NCI-H146 (cell line): ENCODE measurements at regions not wholly inside any gene's neighbourhood (a gene's known extent, or its start where the extent isn't known, plus 50 kb on each side); places are given as distances from the start of the nearest gene placed in this dataset.

Source experiments
- DNase-seq: peaks from one replicate; lab custom pipeline; 2025; lab: John Stamatoyannopoulos, UW

DNA sequence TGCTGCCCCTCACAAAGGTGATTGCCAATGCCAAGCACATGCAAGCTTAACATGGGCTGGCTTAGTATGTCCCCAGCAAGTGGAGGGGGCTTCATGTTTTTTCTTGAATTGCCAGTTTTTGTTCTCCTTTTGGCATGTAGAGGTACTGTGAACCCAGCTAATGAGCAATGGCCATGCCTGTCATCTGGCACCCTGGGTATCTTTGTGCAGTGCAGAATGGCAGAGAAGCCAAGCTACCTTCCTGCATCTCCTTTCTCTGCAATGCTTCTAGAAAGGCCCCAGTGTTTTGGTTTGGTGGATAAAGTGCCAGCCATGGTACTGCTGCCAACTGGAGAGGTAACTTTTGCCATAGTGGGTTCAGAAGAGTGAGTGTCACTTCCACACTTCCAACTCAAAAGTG is 576.9 kb downstream of the CMPK2 start:
- no peak for DNase-seq

DNA sequence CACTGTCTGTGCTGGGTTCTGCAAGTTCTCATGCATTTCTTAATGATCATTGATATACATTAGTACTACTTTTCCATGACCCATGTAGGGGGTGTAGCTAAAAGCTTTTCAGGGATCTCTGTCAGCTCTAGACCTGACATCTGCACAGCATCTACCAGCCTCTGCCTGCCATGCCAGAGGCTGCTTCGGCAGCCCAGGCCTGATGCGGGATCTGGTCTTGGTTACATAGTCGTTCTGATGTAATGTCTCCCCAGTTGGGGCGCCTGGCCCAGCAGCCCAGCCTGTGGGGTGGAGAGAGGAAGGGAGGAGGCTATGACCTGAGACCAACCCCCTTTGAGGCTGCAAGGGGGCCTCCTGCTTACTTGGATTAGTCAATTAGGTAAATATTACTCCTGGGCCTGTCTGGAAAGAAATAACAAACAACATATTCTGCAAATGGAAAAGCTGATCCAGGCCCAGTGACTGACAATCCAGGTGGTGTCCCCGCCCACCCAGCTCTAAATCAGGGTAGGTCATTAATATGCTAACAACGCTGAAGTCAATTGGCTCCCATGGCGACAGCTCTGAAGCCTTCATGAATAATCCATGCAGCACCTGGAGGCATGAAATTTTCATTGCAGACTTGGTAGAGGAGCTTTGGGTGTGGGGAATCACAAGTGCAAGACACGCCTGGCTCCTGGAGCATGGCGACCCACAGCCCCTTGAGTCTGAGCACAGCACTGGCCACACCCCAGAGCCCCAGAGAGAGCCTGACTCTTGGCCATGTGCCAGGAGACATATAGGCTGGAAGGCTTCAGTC is 575.3 kb downstream of the CMPK2 start:
- DNase-seq: peak; percentile 75

DNA sequence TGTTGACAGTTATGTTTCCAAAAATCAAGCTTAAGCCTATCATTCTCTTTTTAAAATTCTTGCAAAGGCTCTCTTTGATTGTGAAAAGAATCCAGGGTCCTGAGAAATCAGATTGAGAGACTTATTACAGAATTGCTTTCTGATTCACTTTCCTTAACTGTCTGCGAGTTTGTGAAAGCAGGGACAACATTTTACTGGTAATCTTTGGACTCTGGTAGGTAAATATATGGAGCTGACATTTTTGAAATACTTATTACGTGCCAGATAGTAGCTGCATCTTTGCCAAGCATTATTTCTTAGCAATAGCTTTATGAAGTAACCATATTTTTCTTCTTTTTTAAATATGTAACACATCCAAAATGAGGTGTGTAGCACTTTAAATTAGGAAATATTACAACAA is 570.9 kb downstream of the CMPK2 start:
- DNase-seq: no peak

DNA sequence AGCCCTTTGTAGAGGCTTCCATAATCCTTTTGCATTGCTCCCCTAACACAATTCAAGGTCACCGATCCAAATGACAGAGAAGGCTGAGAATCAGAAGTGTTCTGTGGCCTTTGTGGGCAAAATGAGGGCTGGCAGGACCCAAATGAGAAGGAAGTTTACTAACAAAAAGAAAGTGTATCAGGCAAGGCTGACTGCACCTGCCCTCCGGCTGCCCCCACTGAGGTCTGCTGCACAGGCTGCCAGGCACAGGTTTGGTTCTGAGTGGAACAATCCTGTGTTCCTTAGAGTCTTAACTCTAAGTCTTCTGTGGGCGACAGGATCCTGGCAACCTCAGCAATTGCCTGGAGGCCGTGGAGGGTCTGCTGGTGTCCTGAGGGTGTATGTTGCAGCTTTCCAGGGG is 568.5 kb downstream of the CMPK2 start:
- DNase-seq: no peak

DNA sequence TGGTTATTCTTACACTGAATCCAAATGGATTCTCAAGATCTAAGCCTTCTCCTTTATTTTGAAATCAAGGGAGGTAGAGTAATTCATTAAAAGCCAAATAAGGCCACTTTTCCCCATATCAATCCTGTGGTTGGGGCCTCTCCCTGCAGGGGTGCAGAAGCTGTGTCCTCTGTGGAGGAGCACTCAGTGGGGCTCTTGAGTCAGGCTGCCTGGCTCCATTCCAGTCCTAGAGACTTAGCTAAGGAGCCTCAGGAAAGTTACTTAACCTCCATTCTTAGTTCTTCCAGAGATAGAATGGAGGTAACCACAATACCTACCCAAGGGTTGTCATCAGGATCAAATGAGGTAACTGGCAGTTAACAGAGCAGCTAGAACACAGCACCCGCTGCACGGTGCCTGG is 564.3 kb downstream of the CMPK2 start:
- no peak for DNase-seq

DNA sequence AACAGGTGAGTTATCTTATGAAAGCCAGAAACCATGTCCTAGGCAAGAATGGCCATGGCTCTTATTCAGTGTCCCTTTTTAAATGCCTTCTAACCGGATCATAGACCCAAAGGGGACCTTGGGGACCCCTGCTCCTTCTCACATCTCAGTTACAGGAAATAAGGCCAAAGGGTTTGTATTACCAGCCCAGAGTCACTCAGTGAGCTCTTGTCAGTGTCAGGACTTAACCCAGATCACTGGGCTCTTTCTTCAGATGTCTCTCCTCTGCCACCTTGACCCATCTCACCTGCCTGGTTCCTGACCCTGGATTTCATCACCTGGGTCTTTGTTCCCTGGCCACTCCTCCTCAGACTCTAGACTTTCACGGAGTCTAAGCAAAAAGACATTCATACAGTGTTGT is 556.7 kb downstream of the CMPK2 start:
- no peak for DNase-seq

DNA sequence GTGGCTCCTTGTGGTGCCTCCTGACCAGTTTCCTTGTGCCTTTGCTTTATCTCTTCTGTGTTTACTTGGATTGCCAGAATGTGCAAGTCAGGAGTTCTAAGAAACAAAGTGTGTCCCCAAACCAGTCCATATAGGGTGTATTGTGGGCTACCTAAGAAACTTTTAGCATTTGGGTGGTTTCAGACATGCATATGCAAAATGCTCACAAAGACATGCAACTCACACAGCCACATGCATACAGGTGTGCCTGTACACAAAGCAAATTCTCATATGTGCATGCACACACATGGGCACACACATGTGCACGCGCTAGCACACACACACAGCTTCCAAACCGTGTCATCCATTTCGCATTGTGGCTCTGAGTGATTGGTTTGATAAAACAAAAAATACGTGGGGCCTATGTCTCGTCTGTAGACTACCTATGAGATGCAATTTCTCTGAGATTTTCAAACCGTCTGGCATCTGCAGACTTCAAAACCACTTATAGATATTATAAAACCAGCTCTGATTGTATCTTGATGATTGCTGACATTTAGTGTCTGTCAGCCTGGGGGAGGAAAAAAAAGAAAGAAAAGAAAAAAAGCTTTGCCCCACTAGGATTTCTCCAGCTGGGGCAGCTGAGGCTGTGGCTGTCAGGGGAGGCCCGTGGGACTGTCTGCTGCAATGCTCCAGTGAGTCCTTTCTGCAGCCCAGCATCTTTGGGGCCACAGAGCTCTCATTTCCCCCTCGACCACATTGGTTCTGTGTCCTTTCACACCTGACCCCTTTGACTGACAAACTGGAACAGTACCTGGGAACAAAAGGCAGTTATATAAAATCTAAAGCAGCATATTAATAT is 556.1 kb downstream of the CMPK2 start:
- DNase-seq: no peak

DNA sequence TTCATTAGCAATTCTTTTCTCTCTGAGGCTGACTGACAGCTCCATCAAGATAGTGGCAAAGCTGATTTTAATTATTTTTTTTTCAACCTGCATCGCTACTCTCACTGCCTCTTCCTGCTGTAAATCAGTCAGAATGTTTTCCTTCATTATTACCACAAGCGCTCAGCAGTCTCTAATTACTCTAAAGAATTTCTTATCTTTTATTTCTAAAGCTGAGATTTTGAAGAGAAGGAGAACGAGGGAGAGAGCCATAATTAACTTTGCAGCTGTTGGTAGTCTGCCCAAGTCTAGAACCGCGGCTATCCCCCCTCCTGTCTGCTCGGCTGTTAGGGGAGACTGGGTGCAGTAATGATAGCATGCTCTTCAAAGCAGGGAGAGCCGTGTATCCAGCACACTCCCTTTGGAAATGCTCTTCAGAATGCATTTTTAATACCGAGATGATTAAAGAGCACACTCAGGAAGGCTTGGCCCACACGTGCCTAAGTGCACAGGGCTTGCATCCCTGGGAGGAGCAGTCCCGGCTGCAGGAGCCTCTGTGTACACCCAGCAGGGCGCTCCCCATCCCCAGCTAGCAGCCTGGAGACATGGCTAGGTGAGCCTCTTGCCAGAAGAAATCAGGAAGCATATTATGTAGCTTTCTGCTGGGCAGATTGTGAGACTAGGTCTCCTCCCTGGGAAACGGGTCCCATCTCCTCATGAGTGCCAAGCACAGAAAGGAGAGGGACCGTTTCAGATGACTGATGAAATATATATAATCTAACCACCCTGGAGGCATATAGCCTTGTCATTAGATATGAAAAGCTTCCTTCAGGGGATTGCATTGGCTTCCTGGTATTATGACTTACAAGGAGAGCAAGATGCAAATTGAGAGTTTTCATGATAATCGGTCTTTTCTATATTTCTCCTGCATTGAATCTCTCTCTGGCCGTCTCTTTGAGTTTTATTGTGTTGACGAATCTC is 555.2 kb downstream of the CMPK2 start:
- peak; percentile 79 for DNase-seq

DNA sequence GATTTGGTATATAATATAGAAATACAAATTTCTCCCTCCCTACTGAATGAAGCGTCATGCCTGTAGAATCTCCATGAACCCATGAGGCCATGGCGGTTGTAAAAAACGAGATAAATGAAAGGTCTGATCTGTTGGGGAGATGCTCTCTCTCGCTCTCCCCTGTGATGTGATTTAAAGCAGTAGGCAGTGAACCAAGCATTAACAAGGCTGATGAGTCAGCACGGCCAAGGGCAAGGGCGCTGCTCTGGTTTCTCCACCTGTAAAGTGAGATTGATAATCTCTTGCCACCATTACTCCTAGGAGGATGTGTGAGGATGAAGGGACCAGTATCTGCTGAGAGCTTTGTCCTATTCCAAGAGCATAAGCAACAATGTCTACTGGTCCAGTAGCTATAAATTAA is 553.3 kb downstream of the CMPK2 start:
- no peak for DNase-seq

DNA sequence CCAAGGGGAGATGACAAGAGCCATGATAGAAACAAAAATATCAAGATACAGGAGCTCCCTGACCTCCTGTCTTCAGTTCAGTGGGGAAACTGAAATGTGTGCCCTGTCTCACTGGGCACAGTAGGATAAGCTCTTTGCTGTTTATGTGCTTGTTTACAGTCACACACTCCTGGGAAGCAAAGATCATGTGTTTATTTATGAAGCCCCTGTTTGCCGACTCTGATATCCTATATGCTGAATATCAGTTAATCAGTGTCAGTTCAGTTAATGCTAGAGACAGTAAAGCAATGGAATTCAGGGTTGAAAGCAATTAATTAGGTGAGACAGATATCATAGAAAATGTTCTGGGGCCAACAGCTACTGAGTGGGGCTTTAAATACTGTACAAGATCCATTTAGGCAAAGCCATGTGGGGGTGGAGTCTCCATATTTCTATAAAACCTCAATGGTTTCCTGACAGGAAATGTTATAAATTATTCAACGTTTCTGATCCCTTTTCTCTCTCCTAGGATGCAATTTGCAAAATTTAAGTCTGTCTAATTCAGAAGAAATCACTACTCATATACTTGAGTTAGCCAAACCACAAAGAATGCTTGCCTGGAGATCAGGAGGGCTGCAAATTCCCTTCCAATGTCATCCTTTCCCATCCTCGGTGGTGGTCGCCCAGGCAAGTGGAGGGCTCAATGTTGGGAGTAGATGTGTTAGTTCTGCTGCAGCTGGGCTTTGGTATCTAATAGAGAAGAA is 551.3 kb downstream of the CMPK2 start:
- DNase-seq: no peak

DNA sequence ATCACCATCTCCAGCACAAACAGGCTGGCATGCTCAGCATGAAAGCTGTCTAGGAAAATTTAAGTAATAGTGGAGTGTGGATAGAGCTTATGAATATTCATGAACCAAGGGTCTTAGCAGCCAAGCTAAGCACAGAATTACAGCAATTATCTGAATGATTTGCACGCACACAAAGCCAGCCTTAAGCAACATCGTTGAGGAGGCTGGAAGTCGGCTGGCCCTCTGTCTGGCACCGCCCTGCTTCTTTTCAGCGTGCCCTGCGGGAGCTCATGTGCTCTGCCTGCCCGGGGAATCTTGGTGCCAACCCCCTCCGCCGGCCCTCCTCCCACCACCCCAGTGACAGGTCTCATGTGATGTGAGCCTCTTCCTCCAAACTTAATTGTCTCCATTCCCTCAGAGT is 540.1 kb downstream of the CMPK2 start:
- DNase-seq: peak; percentile 69

DNA sequence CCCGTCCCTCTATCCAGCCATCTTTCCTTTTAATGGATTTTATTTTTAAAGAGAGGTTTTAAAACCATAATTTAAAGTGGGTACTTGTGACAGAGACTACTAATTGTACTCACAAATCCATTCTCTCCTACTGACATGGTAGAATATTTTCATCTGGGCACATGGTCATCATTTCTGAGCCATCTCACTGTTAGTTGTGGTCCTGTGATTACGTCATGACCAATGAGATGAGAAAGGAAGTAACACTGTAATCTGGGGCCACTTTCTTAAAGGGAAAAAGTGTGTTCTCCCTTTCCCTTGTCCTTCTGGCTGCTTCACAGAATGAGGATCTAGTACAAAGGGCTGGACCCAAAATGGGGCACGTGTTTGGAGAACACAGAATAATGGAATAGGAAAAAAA is 538.7 kb downstream of the CMPK2 start:
- no peak for DNase-seq

DNA sequence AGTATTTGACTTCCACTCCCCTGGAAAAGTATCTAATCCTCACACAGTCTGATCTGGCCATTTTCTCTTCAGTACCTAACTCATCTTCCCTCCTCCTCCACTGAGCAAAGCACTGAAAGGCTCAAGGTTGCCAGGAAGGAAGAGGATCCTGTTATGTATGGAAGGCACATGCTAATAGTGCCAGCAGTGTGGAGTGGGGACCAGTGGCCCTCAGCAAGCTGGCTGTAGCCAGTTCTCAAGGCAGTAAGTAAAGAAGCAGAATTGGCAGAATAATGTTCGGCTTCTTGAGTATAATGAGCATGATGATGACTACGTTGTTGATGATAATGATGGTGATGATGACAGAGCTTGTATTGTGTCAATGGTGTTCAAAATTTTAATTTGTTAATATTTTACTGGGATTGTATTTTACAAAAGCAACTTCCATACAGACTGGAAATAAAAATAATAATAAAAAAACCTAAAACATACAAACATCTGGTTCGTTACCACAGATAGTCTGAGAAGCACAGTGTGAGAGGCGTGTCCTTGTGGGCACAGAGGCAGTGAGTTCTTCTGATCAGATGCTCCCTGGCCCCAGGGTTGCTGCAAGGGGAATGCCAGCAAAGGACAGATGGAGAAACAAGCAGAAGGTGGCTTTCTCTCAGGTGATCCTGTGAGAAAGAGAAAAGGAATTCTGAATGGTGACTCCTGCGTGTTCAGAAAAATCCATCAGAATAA is 528.8 kb downstream of the CMPK2 start:
- no peak for DNase-seq

DNA sequence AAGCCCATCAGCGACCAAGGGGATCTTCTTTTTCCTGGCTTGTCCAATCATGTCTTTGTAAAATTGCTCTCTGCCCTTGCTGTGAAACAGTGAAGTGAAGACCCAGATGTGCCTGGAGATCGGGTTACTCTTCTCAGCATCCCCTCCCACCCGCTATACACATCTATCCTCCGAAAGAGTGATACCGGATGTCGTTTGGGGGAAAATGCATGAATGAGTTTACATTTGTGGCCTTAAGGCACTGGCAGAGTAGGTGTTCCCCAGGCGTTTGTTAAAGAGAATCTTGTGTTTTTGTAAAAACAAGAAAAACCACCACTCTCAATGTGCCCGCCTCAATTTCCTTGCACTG is 528.3 kb downstream of the CMPK2 start:
- no peak for DNase-seq

DNA sequence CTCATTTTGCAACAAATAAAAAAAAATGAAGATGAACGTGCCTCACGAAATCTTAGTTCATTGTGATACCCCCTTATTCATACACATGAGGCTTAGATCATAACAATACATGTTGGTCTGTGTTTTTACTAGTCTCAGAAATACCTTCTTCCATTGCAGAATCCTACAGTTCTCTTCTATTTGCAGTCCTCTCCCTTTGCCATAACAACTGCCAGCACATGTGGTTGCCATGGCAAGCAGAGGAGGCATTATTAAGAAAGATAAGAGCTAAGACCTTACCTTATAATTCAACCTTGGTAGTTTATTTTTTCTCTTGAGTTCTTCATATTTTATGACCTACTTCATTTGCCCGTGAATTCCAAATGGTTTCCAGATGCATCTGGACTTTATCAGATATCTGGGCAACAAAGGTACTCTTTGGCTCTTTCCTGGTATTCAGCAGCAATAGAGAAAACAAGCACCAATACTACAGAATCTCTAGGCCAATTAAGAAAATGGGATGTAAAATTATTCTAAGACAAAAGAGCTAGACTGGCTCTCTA is 524.0 kb downstream of the CMPK2 start:
- DNase-seq: no peak

DNA sequence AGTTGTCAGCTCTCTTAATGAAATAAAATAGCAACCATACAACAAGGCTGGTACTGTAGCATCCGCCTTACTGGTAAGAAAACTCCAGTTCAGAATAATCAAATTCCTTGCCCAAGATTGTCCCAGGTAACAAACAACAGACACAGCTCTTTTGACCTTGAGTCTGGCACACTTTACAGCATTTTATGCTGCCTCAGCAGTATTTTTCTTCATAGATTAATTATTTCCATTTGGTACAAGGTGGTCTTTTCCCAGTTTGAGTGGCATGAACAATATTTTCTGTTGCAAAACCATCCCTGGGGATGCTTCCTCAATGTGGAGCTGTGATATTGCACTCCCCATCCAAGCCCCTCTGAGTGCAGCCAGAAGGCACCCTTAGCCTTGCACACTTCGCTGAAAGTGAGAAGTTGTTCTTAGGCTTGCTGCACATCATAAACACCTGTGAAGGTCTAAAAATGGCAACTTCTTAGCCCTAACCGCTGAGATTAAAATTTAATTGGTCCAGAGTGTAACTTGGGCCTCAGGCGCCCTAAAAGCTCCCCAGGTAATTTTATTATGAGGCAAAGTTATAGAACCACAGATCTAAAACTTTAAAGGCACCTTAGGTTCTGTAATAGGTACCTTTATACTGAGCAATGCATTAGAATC is 523.3 kb downstream of the CMPK2 start:
- DNase-seq: no peak

DNA sequence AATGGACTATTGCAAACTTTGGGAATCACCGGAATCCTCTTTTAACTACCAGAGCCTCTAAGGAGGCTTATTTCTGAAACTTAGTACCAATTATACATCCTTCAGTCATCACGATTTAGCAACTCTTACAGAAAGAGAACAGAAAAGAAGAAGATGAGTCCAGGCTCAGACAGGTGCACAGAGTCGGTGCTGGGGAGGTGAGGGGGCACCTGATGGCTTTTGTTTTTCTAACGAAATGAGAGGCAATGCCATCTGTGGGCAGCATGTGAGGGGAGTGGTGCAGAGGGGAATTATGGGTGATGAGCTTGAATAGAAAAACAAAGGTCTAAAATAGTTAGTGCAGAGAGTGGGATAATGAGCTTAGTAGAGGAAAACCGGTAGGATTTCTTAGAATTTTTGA is 522.6 kb downstream of the CMPK2 start:
- no peak for DNase-seq

DNA sequence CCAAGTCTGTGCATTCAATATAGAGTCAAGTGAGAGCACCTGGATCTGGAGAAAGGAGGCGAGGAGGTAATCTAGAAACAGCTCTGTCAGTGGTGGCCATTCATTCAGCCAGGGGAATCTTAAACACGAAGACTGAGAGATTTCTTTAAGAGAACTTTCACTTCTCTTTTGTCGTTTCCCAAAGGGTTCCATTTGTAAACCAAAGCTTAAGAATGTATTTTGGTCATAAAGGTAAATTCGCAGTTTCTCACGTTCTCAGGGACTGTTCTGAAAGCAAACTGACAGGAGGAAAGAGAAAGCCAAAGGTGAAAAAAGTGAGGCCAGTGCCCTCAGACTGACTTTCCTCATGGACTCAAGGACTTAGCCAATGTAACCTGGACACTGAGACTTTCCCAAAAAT is 513.5 kb downstream of the CMPK2 start:
- DNase-seq: no peak

DNA sequence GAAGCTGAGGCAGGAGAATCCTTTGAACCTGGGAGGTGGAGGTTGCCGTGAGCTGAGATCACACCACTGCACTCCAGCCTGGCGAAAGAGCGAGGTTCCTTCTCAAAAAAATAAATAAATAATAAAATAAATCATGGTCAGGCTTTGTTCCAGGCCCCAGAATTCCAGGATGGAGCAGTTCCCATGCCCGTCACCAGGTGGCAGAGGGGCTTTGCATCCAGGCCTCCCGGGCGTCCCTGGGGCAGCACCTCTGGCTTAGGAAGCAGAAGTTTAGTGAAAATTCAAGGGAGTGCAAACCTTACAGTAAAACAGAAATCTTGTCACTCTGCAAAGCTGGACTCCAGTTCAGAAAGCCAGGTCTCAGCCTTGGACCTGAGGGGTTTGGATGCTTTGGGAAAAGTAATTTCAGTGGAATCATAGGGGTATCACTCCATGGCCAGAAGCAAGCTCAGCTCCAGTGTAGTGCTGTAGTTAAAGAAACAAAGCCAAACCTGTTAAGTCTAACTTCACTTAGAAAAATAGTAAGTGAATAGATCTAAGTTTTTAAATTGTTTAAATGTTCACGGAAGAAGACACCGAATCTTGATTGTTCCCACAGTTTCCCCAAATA is 512.7 kb downstream of the CMPK2 start:
- peak; percentile 49 for DNase-seq

DNA sequence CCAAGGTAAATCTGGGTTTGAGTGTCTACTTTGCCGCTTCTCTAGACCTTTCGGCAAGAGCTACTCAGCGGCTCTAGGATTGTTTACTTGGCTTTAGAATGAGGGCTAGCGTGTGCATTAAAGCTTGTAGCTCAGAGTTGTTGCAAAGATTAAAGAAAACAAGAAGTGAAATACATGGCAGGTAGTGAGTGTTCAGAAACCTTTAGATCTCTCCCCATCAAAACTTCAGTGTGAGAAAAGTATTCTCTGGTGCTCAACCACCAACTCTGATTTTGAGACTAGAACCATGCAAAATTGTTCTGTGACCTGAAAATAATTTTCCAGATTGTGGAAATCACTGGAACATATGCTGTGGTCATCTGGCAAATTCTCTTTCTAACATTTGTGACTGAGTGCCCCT is 512.0 kb downstream of the CMPK2 start:
- no peak for DNase-seq
